ENCODE measurements at regions not wholly inside any gene's neighbourhood (a gene's known extent, or its start where the extent isn't known, plus 50 kb on each side); places are given as distances from the start of the nearest gene placed in this dataset.

- TF ChIP-seq EZH2 (IDR thresholded peaks at IDR 0.05; ENCODE audit: borderline replicate concordance, low read depth, low read length, severe bottlenecking) (no peak), CTCF (IDR thresholded peaks at IDR 0.05; ENCODE audit: extremely low read depth in 1 of 2, insufficient read depth in 1 of 2, low read depth in 1 of 2, low read length in 2 of 2) (no peak), POLR2A (IDR thresholded peaks at IDR 0.05; ENCODE audit: low read depth, low read length) (no peak), FOS (IDR thresholded peaks at IDR 0.05; ENCODE audit: borderline replicate concordance, insufficient read depth, low read length) (no peak), POLR2AphosphoS5 (IDR thresholded peaks at IDR 0.05; ENCODE audit: insufficient read depth, low read depth, low read length) (no peak), GATA2 (IDR thresholded peaks at IDR 0.05; ENCODE audit: insufficient read depth, insufficient read length, low read depth, low read length) (no peak), MAX (IDR thresholded peaks at IDR 0.05; ENCODE audit: insufficient read depth, insufficient read length) (no peak), JUN (IDR thresholded peaks at IDR 0.05; ENCODE audit: borderline replicate concordance, insufficient read depth, insufficient read length, low read depth) (no peak), MYC (IDR thresholded peaks at IDR 0.05; ENCODE audit: low read depth, low read length) (no peak)
Observed at GRCh38 chr7:128151635-128152034, 89.4 kb upstream of the LEP start.
